Retinal pigment epithelial cell (primary cell): ENCODE measurements at regions not wholly inside any gene's neighbourhood (a gene's known extent, or its start where the extent isn't known, plus 50 kb on each side); places are given as distances from the start of the nearest gene placed in this dataset.

Source experiments
- DNase-seq: peaks from one replicate; pipeline ENCODE4 v3.0.0-alpha.2; 2010; ENCODE audit warnings: low read depth
- H3K4me3 ChIP-seq: 2 replicates; pipeline ENCODE4 v1.5.1; 2011; ENCODE audit warnings: mild to moderate bottlenecking, low read length, control low read depth, moderate library complexity
- CTCF ChIP-seq: conservative IDR thresholded peaks from 2 replicates; pipeline ENCODE4 v1.5.1; 2011; ENCODE audit warnings: low read depth, low read length, control low read depth, inconsistent platforms

GRCh38 chr22:48350456-48350855 lies 1477.2 kb downstream of the BRD1 start:
- no peak overlapping the region for H3K4me3 ChIP-seq
- no peak for TF ChIP-seq CTCF

GRCh38 chr22:48348855-48349254 lies 1478.8 kb downstream of the BRD1 start:
- no peak for DNase-seq
- TF ChIP-seq CTCF, result no peak
- no peak overlapping the region for H3K4me3 ChIP-seq

More at GRCh38 chr22:48350456-48350855, 1477.2 kb downstream of the BRD1 start:
- no peak for DNase-seq

- DNase-seq, result no peak
- no peak overlapping the region for H3K4me3 ChIP-seq
- no peak for TF ChIP-seq CTCF
Observed at GRCh38 chr22:48347311-48347710, 1480.4 kb downstream of the BRD1 start.

- no peak for TF ChIP-seq CTCF
Observed at GRCh38 chr22:48346911-48347310, 1480.8 kb downstream of the BRD1 start.

GRCh38 chr22:48346311-48346710 lies 1481.4 kb downstream of the BRD1 start:
- no peak for DNase-seq
- TF ChIP-seq CTCF, result no peak
- H3K4me3 ChIP-seq, result no peak overlapping the region

More at GRCh38 chr22:48346911-48347310, 1480.8 kb downstream of the BRD1 start:
- no peak for DNase-seq
- no peak overlapping the region for H3K4me3 ChIP-seq

- no peak for DNase-seq
- TF ChIP-seq CTCF, result no peak
- no peak overlapping the region for H3K4me3 ChIP-seq
Observed at GRCh38 chr22:48345631-48346030, 1482.0 kb downstream of the BRD1 start.

- no peak overlapping the region for H3K4me3 ChIP-seq
- no peak for DNase-seq
- no peak for TF ChIP-seq CTCF
Observed at GRCh38 chr22:48343461-48343860, 1484.2 kb downstream of the BRD1 start.
